Adipocyte (in vitro differentiated cells): ENCODE measurements at regions not wholly inside any gene's neighbourhood (a gene's known extent, or its start where the extent isn't known, plus 50 kb on each side); places are given as distances from the start of the nearest gene placed in this dataset.

Experiments used
- DNase-seq: peaks from one replicate; pipeline ENCODE4 v3.0.0-alpha.2; 2015; ENCODE audit warnings: low read depth
- H3K27me3 ChIP-seq: replicated peaks from 2 replicates; pipeline ENCODE4 v1.7.0; 2013; ENCODE audit warnings: mild to moderate bottlenecking, low read length, moderate library complexity; ENCODE audit not compliant: control insufficient read depth, insufficient read depth
- H3K36me3 ChIP-seq: 2 replicates; pipeline ENCODE4 v1.7.0; 2013; ENCODE audit warnings: low read length, mild to moderate bottlenecking, moderate library complexity; ENCODE audit not compliant: control insufficient read depth, insufficient read depth, severe bottlenecking
- H3K4me1 ChIP-seq: 2 replicates; pipeline ENCODE4 v1.7.0; 2013; ENCODE audit warnings: mild to moderate bottlenecking, low read length, moderate library complexity; ENCODE audit not compliant: control insufficient read depth, insufficient read depth
- H3K4me3 ChIP-seq: 2 replicates; pipeline ENCODE4 v1.7.0; 2013; ENCODE audit warnings: mild to moderate bottlenecking, low read length, moderate library complexity
- H3K9ac ChIP-seq: 2 replicates; pipeline ENCODE4 v1.7.0; 2013; ENCODE audit warnings: mild to moderate bottlenecking, low read length, moderate library complexity
- H3K9me3 ChIP-seq: 2 replicates; pipeline ENCODE4 v1.7.0; 2013; ENCODE audit warnings: mild to moderate bottlenecking, low read length, moderate library complexity; ENCODE audit not compliant: control insufficient read depth

DNA sequence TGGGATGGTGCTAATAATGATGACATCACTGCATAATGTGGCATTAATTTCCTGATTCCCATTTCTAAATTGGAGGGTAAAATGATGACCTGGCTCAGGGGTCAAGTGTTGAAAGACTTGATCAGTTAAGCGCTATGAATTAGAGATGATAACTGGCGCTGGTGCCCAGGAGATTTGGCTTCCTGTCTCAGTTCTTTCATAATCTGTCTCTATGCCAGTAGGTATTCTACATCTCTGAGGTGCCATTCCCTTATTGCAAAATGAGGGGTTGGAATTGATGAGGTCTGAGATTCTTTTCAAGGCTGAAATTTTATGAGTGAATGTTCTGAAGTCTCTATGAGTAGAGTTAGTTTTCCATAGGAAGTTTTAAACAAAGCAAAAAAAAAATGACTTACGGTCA lies 1715.1 kb upstream of the WWC1 start:
- Histone ChIP-seq H3K9me3 (peaks cover 14% of the 10 kb centered on the region), H3K4me1 (no peaks in the 10 kb centered on the region), H3K9ac (no peak overlapping the region), H3K27me3 (no peaks in the 10 kb centered on the region), H3K36me3 (no peaks in the 10 kb centered on the region), H3K4me3 (no peak overlapping the region)
- no peak for DNase-seq

DNA sequence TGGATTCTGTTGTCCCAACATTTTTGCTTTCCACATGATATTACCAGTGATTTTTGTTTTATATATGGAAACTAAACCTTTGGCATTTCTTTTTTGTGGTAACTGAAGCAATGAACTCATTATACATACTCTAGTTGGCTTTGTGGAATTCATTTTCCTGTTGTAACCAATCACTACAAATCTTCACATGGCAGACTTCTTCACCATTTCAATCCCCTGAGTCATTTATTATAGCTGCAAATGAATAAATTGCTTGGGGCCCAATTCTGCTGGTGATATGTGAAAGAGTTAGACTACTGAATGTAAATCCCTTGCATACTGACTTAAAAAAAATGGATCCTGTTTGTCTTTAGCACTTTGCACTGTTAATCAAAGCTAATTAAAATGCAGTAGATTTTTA lies 1709.6 kb upstream of the WWC1 start:
- Histone ChIP-seq H3K36me3 (no peaks in the 10 kb centered on the region), H3K9me3 (peaks cover 3% of the 10 kb centered on the region), H3K4me1 (no peaks in the 10 kb centered on the region), H3K4me3 (no peak overlapping the region), H3K9ac (no peak overlapping the region), H3K27me3 (no peaks in the 10 kb centered on the region)
- DNase-seq, result no peak

GRCh38 chr5:166582416-166582815 lies 1709.0 kb upstream of the WWC1 start:
- DNase-seq, result no peak
- Histone ChIP-seq H3K9ac (no peak overlapping the region), H3K36me3 (no peaks in the 10 kb centered on the region), H3K27me3 (no peaks in the 10 kb centered on the region), H3K4me3 (no peak overlapping the region), H3K9me3 (peaks cover 3% of the 10 kb centered on the region), H3K4me1 (no peaks in the 10 kb centered on the region)

- no peak for DNase-seq
- no peak overlapping the region for H3K9ac ChIP-seq
- no peaks in the 10 kb centered on the region for H3K36me3 ChIP-seq
- H3K27me3 ChIP-seq, result no peaks in the 10 kb centered on the region
- no peaks in the 10 kb centered on the region for H3K9me3 ChIP-seq
- H3K4me3 ChIP-seq, result no peak overlapping the region
- H3K4me1 ChIP-seq, result no peaks in the 10 kb centered on the region
Measured at GRCh38 chr5:166594567-166594966, 1696.9 kb upstream of the WWC1 start.

DNA sequence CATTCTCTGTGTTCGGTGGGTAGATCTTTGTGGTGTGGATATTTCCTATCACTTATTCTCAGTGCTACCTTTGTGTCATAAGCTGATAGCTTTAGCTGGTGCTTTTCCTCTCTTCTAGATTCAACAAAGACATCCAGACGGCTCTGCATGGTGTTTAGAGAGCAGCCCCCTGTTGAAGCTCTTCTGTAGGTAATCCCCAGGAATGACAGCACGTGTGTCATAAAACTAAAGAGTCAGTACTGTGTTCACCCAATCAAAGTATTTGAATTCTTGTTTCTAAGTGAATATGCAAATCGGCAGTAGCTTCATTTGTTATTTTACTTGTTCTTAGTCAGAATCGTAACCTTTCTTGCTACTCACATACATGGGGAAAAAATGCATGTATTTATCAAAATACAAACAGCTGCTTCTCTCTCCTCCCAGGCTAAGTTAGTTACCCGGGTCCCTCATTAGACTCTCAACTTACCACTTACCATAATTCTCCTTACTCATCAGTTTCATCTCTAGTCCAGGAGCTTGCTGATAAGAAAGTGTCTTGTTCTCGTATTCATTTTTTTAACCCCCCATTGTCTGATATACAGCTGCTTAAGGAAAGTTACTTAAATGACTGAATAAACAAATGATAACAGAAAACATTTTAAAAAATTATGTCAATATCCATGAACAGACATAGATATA lies 1696.0 kb upstream of the WWC1 start:
- Histone ChIP-seq H3K27me3 (no peaks in the 10 kb centered on the region), H3K9ac (no peak overlapping the region), H3K9me3 (no peaks in the 10 kb centered on the region), H3K4me1 (no peaks in the 10 kb centered on the region), H3K36me3 (no peaks in the 10 kb centered on the region), H3K4me3 (no peak overlapping the region)
- DNase-seq, result no peak

- no peaks in the 10 kb centered on the region for H3K4me1 ChIP-seq
- H3K27me3 ChIP-seq, result no peaks in the 10 kb centered on the region
- no peaks in the 10 kb centered on the region for H3K36me3 ChIP-seq
- DNase-seq, result no peak
- H3K9me3 ChIP-seq, result no peaks in the 10 kb centered on the region
- H3K9ac ChIP-seq, result no peak overlapping the region
- H3K4me3 ChIP-seq, result no peak overlapping the region
Measured at GRCh38 chr5:166596043-166596442, 1695.4 kb upstream of the WWC1 start.

GRCh38 chr5:166602271-166602670 lies 1689.2 kb upstream of the WWC1 start:
- DNase-seq, result no peak
- H3K4me1 ChIP-seq, result no peaks in the 10 kb centered on the region
- no peaks in the 10 kb centered on the region for H3K36me3 ChIP-seq
- no peak overlapping the region for H3K9ac ChIP-seq
- H3K9me3 ChIP-seq, result peaks cover 4% of the 10 kb centered on the region
- H3K4me3 ChIP-seq, result no peak overlapping the region
- H3K27me3 ChIP-seq, result no peaks in the 10 kb centered on the region

- Histone ChIP-seq H3K4me3 (no peak overlapping the region), H3K27me3 (no peaks in the 10 kb centered on the region), H3K9me3 (no peaks in the 10 kb centered on the region), H3K36me3 (no peaks in the 10 kb centered on the region), H3K9ac (no peak overlapping the region), H3K4me1 (no peaks in the 10 kb centered on the region)
- no peak for DNase-seq
Measured at GRCh38 chr5:166617507-166617906, 1673.9 kb upstream of the WWC1 start.

DNA sequence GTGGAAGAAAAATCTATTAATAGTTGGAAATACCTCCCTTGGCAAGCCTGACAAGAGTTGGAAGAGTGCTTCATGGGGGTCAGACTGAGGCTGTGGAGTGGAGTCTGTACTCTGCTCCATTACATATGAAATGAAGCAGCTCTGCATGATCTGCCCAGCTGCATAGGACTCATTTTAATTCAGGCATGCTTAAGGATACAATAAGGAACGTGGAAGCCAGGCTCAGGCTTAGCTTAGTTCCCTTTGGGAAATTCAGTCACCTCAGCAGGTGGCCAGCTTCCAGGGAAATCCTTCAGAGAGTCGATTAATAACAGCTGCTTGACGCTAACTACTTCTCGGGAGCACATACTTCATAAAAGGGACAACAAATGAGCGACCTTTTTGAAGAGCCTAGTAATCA lies 1672.9 kb upstream of the WWC1 start:
- H3K9me3 ChIP-seq, result no peaks in the 10 kb centered on the region
- no peaks in the 10 kb centered on the region for H3K4me1 ChIP-seq
- no peaks in the 10 kb centered on the region for H3K27me3 ChIP-seq
- DNase-seq, result no peak
- no peak overlapping the region for H3K4me3 ChIP-seq
- H3K36me3 ChIP-seq, result no peaks in the 10 kb centered on the region
- no peak overlapping the region for H3K9ac ChIP-seq

- no peaks in the 10 kb centered on the region for H3K4me1 ChIP-seq
- H3K9me3 ChIP-seq, result no peaks in the 10 kb centered on the region
- no peak for DNase-seq
- H3K27me3 ChIP-seq, result no peaks in the 10 kb centered on the region
- no peak overlapping the region for H3K9ac ChIP-seq
- no peaks in the 10 kb centered on the region for H3K36me3 ChIP-seq
- H3K4me3 ChIP-seq, result no peak overlapping the region
Measured at GRCh38 chr5:166624573-166624972, 1666.9 kb upstream of the WWC1 start.

DNA sequence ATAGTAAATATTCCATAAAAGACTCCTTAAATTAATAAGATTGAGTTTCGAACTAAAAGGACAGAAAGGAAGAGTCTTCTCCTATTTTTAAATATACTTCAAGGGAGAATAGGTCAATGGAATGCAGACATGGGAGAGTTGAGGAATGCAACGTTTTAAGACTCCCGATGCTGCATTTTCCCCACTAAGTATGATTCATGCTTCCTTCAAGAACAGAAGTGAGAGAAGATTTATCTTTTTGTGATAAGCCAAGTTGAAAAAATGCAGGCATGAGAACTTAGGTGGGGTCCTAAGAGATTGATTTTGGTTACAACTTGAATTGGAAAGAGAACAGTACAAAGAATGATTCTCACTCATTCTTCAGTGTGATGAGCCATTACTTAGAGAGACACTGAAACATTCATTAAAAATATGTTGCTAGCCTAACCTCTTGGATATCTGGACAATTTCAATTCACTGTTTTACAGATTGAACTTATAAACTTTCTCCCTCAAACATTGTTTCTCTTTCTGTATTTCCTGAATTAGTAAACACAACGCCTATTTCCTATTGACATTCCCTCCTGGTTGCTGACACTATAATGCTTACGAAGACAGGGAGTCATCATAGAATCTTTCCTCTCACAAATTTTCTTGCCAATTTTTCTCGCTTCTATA lies 1666.1 kb upstream of the WWC1 start:
- H3K9ac ChIP-seq, result no peak overlapping the region
- no peaks in the 10 kb centered on the region for H3K4me1 ChIP-seq
- H3K36me3 ChIP-seq, result no peaks in the 10 kb centered on the region
- H3K4me3 ChIP-seq, result no peak overlapping the region
- no peak for DNase-seq
- H3K27me3 ChIP-seq, result no peaks in the 10 kb centered on the region
- H3K9me3 ChIP-seq, result no peaks in the 10 kb centered on the region

DNA sequence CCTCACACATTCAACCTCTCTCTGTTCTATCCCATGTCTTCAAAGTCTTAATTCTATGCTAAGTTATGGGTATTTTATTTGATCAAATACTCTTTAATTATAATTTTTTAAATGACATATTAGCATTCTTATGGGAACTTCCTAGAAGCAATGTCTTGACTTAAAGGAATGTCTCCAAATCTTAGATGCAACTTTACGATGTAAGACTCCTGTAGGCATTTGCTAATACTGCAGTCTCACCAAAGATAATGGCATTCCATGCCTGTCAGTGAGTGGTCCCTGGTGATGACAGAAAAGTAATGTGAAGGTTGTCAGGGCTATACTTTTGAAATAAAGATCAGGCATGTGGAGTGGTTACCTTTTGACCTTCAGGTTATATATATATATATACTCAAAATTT lies 1654.2 kb upstream of the WWC1 start:
- Histone ChIP-seq H3K9ac (no peak overlapping the region), H3K4me3 (no peak overlapping the region), H3K9me3 (no peaks in the 10 kb centered on the region), H3K36me3 (no peaks in the 10 kb centered on the region), H3K27me3 (no peaks in the 10 kb centered on the region), H3K4me1 (no peaks in the 10 kb centered on the region)
- DNase-seq, result no peak
